Vagina (tissue), 2 donors: ENCODE measurements at regions not wholly inside any gene's neighbourhood (a gene's known extent, or its start where the extent isn't known, plus 50 kb on each side); places are given as distances from the start of the nearest gene placed in this dataset.

ENCODE experiments used
- DNase-seq, 2 donors: peaks; one replicate each; pipeline ENCODE4 v3.0.0-alpha.2; 2017; ENCODE audit errors: extremely low spot score in 2 of 2
- H3K27ac ChIP-seq: fragments of 200-600 bp; sonication (generic); one replicate; pipeline ENCODE4 v1.5.1; 2019
- H3K27me3 ChIP-seq: fragments of 200-600 bp; sonication (generic); one replicate; pipeline ENCODE4 v1.5.1; 2019
- H3K36me3 ChIP-seq, 2 donors: fragments of 200-600 bp; sonication (generic); one replicate each; pipeline ENCODE4 v1.5.1; 2017 to 2019
- H3K4me1 ChIP-seq: fragments of 200-600 bp; sonication (generic); one replicate; pipeline ENCODE4 v1.5.1; 2019
- H3K4me3 ChIP-seq, 2 donors: fragments of 200-600 bp; sonication (generic); 1 replicate in 1 of 2; 2 replicates in 1 of 2; pipeline ENCODE4 v1.5.1; 2016 to 2019
- H3K9me3 ChIP-seq: fragments of 200-600 bp; sonication (generic); one replicate; pipeline ENCODE4 v1.5.1; 2019
- POLR2A ChIP-seq, 2 donors: fragments of 450-650 bp; IDR thresholded peaks; one replicate each; pipeline ENCODE4 v1.6.1; 2017; ENCODE audit warnings: antibody characterized with exemption in 2 of 2, mild to moderate bottlenecking in 2 of 2, moderate library complexity in 2 of 2
- POLR2AphosphoS5 ChIP-seq, 2 donors: sonication (generic); formaldehyde crosslinking; IDR thresholded peaks; one replicate each; pipeline ENCODE4 v1.9.0; 2017; ENCODE audit warnings: antibody characterized with exemption in 2 of 2, mild to moderate bottlenecking in 2 of 2, low read depth in 1 of 2; ENCODE audit not compliant: insufficient read depth in 1 of 2
- intact Hi-C: fragments of 100-400 bp; cut with DNase I; formaldehyde crosslinking; loops from one replicate; pipeline ENCODE4 v1.15.1; 2023
- TF ChIP-seq, protein P1 (sequence below), 3 experiments: fragments of 450-650 bp in 2 of 3; fragments of 200-600 bp in 1 of 3; sonication (generic) in 1 of 3; IDR thresholded peaks; one replicate each; pipeline ENCODE4 v1.5.1; 2017 to 2019; ENCODE audit warnings: antibody characterized with exemption in 3 of 3, mild to moderate bottlenecking in 2 of 3, moderate library complexity in 2 of 3

DNA sequence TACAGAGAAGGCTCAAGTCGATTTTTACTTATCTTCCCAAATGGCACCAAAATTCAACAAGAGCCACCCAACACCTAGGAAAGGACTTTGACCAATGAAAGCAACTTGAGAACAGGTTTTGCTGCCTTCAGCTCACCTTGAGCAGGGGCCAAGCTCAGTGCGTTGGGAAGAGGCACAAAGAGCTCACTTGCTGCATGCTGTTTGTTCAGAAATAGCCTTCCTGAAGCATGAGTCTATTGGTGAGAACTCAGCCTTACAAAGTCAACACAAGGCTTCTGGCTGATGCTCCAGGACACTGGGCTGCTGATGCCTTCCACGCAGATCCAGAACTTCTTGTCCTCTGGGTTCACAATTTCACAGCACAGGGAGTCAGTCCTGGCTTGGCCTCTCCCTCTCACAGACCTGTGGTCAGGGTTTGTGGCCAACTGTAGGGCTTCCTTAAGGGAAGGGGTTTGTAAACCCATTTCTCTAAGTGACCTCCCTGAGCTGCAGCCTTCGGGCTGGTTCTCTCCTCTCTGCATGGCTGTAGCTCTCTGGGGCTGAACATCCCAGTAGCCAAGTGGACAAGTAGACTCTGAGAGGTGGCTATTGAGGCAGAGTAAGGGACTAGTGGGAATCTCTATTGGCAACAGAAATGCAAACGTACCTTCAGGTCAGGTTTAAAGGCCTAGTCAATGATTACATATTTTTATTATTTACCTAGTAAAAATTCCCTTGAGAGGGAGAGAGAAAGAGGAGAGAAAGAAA, 124.7 kb upstream of the GATA6 start:
- DNase-seq, result no peak
- no peak overlapping the region for H3K27ac ChIP-seq
- intact Hi-C loops, result loop anchor here (2.0 kb wide), 1 partner anchor 60 kb away; no protein-coding TSS in a partner anchor

DNA sequence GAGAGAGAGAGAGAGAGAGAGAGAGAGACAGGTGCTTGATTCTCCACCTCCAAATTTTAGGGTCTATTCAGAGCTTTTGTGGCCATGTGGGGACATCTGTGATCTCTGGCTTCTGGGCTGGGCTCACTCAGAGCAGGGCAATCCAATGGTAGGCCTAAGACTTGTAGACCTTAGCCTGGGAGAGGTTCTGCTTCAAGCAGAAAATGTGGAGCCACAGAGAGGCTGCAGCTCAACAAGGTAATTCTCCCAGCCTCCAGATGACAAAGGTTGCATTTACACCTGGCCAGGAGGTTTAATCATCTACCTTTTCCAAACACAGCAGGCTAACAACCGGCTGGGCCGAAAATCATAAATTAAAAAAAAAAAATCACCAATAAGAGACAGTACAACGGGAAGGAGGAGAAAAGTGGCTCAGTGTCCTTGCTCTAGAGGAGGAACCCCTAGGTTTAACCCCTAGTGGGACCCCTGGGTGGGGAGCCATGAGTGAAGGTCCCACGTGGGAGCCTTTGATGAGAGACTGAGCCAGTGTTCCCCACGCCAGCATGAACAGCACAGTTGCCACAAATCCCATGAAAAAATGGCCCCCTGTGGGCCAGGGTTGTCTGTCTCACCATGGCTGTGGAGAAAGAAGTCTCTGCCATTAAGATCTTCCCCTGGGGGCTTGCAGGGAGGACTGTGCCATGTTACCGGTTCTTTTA, 124.0 kb upstream of the GATA6 start:
- DNase-seq, result no peak
- no peak for TF ChIP-seq POLR2A (IDR thresholded peaks at IDR 0.05)
- no peak for TF ChIP-seq POLR2AphosphoS5 (IDR thresholded peaks at IDR 0.05; ENCODE audit: insufficient read depth in 1 of 2, low read depth in 1 of 2)
- TF ChIP-seq, protein P1, sequence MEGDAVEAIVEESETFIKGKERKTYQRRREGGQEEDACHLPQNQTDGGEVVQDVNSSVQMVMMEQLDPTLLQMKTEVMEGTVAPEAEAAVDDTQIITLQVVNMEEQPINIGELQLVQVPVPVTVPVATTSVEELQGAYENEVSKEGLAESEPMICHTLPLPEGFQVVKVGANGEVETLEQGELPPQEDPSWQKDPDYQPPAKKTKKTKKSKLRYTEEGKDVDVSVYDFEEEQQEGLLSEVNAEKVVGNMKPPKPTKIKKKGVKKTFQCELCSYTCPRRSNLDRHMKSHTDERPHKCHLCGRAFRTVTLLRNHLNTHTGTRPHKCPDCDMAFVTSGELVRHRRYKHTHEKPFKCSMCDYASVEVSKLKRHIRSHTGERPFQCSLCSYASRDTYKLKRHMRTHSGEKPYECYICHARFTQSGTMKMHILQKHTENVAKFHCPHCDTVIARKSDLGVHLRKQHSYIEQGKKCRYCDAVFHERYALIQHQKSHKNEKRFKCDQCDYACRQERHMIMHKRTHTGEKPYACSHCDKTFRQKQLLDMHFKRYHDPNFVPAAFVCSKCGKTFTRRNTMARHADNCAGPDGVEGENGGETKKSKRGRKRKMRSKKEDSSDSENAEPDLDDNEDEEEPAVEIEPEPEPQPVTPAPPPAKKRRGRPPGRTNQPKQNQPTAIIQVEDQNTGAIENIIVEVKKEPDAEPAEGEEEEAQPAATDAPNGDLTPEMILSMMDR (IDR thresholded peaks at IDR 0.05), result no peak
- Histone ChIP-seq H3K4me1 (no peaks in the 10 kb centered on the region), H3K4me3 (no peak overlapping the region), H3K9me3 (no peaks in the 10 kb centered on the region), H3K27ac (no peak overlapping the region), H3K27me3 (no peaks in the 10 kb centered on the region), H3K36me3 (no peaks in the 10 kb centered on the region)
- intact Hi-C loops, result loop anchor here (2.0 kb wide), 1 partner anchor 61 kb away; no protein-coding TSS in a partner anchor

More for the DNA sequence above, 124.7 kb upstream of the GATA6 start:
- Histone ChIP-seq H3K9me3 (no peaks in the 10 kb centered on the region), H3K27me3 (no peaks in the 10 kb centered on the region), H3K4me1 (no peaks in the 10 kb centered on the region), H3K36me3 (no peaks in the 10 kb centered on the region), H3K4me3 (no peak overlapping the region)
- TF ChIP-seq, protein P1 (IDR thresholded peaks at IDR 0.05), result no peak
- TF ChIP-seq POLR2AphosphoS5 (IDR thresholded peaks at IDR 0.05; ENCODE audit: insufficient read depth in 1 of 2, low read depth in 1 of 2) (no peak), POLR2A (IDR thresholded peaks at IDR 0.05) (no peak)

DNA sequence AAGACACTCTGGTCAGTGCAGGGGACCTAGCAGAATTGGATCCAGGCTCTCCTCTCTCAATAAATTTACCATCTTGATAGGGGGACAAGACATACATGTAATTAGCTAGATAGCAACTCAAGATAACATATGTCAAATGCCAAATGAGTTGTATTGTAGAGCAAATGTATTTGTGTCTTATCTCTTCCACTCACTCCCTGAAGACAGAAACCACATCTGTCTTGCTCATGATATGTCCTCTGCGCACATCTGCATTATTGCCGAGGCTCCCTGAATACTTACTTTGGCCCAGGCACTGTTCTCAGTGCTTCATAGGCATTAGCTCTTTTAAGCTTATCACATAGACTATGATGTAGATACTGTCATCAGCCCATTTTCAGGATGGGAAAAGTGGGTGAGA, 122.9 kb upstream of the GATA6 start:
- Histone ChIP-seq H3K27ac (no peak overlapping the region), H3K9me3 (no peaks in the 10 kb centered on the region), H3K4me3 (no peak overlapping the region), H3K4me1 (no peaks in the 10 kb centered on the region), H3K27me3 (no peaks in the 10 kb centered on the region), H3K36me3 (no peaks in the 10 kb centered on the region)
- intact Hi-C loops, result no loop called here
- no peak for DNase-seq
- TF ChIP-seq POLR2AphosphoS5 (IDR thresholded peaks at IDR 0.05; ENCODE audit: insufficient read depth in 1 of 2, low read depth in 1 of 2), result no peak
- no peak for TF ChIP-seq POLR2A (IDR thresholded peaks at IDR 0.05)
- TF ChIP-seq, protein P1 (IDR thresholded peaks at IDR 0.05), result no peak

DNA sequence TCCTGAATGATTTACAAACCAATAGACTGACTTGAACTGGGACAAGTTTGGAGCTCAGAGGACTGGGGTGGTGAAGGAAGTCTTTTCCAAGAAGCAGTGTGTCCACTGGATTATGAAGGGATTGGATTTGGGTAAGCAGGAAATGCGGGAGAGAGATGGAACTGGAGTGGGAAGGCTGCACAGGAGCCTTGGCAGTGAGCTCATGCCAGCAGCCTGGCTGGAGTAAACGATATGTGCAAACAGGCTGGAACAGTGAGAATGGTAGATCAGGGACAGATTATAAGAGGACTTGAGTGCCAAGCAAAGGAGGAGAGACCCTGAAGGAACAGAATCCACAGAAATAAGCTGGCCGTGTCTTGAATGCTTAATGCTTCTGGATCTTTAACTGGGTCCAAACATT, 121.9 kb upstream of the GATA6 start:
- no peaks in the 10 kb centered on the region for H3K27me3 ChIP-seq
- intact Hi-C loops, result no loop called here
- no peaks in the 10 kb centered on the region for H3K9me3 ChIP-seq

More for the DNA sequence above, 121.9 kb upstream of the GATA6 start:
- TF ChIP-seq, protein P1 (IDR thresholded peaks at IDR 0.05), result no peak
- no peak for TF ChIP-seq POLR2A (IDR thresholded peaks at IDR 0.05)
- no peak for TF ChIP-seq POLR2AphosphoS5 (IDR thresholded peaks at IDR 0.05; ENCODE audit: insufficient read depth in 1 of 2, low read depth in 1 of 2)
- no peak for DNase-seq
- no peak overlapping the region for H3K4me3 ChIP-seq
- H3K36me3 ChIP-seq, result no peaks in the 10 kb centered on the region
- H3K4me1 ChIP-seq, result no peaks in the 10 kb centered on the region
- no peak overlapping the region for H3K27ac ChIP-seq
